ENCODE measurements at regions not wholly inside any gene's neighbourhood (a gene's known extent, or its start where the extent isn't known, plus 50 kb on each side); places are given as distances from the start of the nearest gene placed in this dataset.
"Not testable (repeated sequence)": the region's sequence is repeated elsewhere in the genome, so short reads cannot be mapped to it uniquely, and the experiment has no call there.

DNA sequence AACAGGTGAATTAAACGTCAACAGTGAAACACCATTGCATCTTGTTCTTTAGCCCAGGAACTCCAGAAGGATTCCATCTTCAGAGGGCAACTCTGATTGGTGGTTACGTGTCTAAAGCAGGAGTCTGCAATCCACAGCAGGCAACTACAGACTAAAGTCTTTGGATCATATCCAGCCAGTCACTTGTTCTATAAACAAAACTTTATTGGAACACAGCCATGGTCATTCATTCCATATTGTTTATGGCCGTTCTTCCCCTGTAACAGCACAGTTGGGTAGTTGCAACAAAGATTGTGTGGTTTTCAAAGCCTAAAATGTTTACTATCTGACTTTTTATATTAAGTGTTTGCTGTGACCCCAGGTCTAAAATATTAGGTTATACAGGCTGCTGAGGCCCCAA, 94.7 kb upstream of the IMMP2L start:
- no peaks in the 10 kb centered on the region for H3K4me1 ChIP-seq
- no peak for TF ChIP-seq POLR2AphosphoS5 (IDR thresholded peaks at IDR 0.05)
- no peak for TF ChIP-seq POLR2A (IDR thresholded peaks at IDR 0.05)
- TF ChIP-seq EP300 (IDR thresholded peaks at IDR 0.05), result no peak
- TF ChIP-seq, protein P1, sequence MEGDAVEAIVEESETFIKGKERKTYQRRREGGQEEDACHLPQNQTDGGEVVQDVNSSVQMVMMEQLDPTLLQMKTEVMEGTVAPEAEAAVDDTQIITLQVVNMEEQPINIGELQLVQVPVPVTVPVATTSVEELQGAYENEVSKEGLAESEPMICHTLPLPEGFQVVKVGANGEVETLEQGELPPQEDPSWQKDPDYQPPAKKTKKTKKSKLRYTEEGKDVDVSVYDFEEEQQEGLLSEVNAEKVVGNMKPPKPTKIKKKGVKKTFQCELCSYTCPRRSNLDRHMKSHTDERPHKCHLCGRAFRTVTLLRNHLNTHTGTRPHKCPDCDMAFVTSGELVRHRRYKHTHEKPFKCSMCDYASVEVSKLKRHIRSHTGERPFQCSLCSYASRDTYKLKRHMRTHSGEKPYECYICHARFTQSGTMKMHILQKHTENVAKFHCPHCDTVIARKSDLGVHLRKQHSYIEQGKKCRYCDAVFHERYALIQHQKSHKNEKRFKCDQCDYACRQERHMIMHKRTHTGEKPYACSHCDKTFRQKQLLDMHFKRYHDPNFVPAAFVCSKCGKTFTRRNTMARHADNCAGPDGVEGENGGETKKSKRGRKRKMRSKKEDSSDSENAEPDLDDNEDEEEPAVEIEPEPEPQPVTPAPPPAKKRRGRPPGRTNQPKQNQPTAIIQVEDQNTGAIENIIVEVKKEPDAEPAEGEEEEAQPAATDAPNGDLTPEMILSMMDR (IDR thresholded peaks at IDR 0.05), result no peak
- DNase-seq (ENCODE audit: low spot score in 2 of 2), result no peak
- no peaks in the 10 kb centered on the region for H3K9me3 ChIP-seq
- H3K27ac ChIP-seq, result no peak overlapping the region
- 72% methylated on average over 3 of the region's 3 CpGs for WGBS
- no peak overlapping the region for H3K4me3 ChIP-seq
- no peaks in the 10 kb centered on the region for H3K27me3 ChIP-seq
- H3K36me3 ChIP-seq, result no peaks in the 10 kb centered on the region

DNA sequence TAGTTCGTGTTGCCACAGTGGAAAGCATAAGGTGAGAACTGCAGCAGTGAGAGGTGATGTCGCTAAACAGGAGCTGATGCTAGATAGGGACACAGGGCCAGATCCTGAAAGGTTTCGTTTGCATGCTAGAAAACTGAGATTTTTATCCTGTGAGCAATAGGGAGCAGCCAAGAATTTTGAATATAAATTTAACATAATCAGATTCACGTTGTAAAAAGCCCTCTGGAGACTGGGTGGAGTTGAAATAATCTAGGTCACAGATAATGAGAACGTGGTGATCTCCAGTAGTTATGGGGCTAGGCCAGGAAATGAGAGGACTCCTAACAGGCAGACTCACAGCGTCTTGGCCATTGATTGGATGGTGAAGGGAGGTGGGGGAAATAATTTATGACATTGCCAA, 92.1 kb upstream of the IMMP2L start:
- H3K4me1 ChIP-seq, result peaks cover 2% of the 10 kb centered on the region
- no peak for DNase-seq (ENCODE audit: low spot score in 2 of 2)
- no peak overlapping the region for H3K4me3 ChIP-seq
- H3K9me3 ChIP-seq, result no peaks in the 10 kb centered on the region
- H3K27me3 ChIP-seq, result no peaks in the 10 kb centered on the region
- no peaks in the 10 kb centered on the region for H3K36me3 ChIP-seq
- 23% methylated on average over 6 of the region's 6 CpGs for WGBS
- H3K27ac ChIP-seq, result no peak overlapping the region
- TF ChIP-seq POLR2A (IDR thresholded peaks at IDR 0.05) (no peak), EP300 (IDR thresholded peaks at IDR 0.05) (no peak), POLR2AphosphoS5 (IDR thresholded peaks at IDR 0.05) (peak in 1 of 3 donors; percentile 3)
- TF ChIP-seq, protein P1 (IDR thresholded peaks at IDR 0.05), result no peak

DNA sequence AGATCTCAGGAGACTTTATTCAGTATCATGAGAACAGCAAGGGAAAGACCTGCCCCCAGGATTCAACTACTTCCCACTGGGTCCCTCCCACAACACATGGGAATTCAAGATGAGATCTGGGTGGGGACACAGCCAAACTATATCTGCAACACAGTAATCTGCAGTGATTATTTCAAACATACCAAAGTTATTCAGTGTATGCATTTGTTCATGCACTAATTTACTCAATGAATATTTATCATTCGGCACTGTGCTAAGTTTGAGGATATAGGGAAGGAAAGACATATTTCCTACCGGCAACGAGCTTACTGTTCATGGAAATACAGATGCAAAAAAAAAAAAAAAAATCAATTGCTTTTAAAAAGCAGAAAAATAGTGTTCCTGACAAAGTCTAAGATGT, 91.6 kb upstream of the IMMP2L start:
- 64% methylated on average over 3 of the region's 3 CpGs for WGBS
- TF ChIP-seq, protein P1 (IDR thresholded peaks at IDR 0.05), result no peak
- TF ChIP-seq EP300 (IDR thresholded peaks at IDR 0.05), result no peak
- TF ChIP-seq POLR2A (IDR thresholded peaks at IDR 0.05), result no peak
- TF ChIP-seq POLR2AphosphoS5 (IDR thresholded peaks at IDR 0.05), result no peak
- no peaks in the 10 kb centered on the region for H3K9me3 ChIP-seq
- no peak overlapping the region for H3K27ac ChIP-seq
- no peaks in the 10 kb centered on the region for H3K27me3 ChIP-seq
- DNase-seq (ENCODE audit: low spot score in 2 of 2), result no peak
- no peaks in the 10 kb centered on the region for H3K36me3 ChIP-seq
- no peak overlapping the region for H3K4me3 ChIP-seq
- peaks cover 2% of the 10 kb centered on the region for H3K4me1 ChIP-seq

DNA sequence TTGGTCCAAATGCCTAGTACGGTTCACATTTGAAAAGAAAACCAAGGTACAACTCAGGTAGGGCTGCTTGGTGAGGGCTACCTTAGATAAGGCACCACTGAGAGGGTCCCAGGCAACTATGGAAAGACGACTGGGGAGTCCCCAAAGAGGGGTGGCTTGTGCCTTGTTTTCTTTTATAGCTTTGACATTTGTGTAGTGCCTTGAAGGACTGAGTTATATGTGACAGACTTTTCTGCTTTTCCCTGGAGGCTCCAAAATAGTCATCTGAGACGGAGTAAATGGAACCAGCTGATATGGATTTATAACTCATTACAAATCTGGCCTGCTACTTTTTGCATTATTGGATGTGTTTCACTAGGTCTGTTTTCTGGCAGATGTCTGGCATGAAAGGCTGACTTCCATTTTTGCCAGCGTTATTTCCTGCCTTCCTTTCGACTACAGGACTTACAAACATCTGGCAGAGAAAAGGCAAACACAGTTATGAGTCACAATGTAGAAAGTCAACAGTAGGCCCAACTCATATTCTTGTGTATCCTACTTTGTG, 88.2 kb upstream of the IMMP2L start:
- H3K36me3 ChIP-seq, result no peaks in the 10 kb centered on the region
- WGBS, result 25% methylated on average over 5 of the region's 5 CpGs
- TF ChIP-seq, protein P1 (IDR thresholded peaks at IDR 0.05), result no peak
- TF ChIP-seq POLR2A (IDR thresholded peaks at IDR 0.05), result no peak
- TF ChIP-seq EP300 (IDR thresholded peaks at IDR 0.05), result no peak
- no peak for TF ChIP-seq POLR2AphosphoS5 (IDR thresholded peaks at IDR 0.05)
- H3K4me1 ChIP-seq, result peaks cover 2% of the 10 kb centered on the region
- H3K27me3 ChIP-seq, result no peaks in the 10 kb centered on the region
- no peak overlapping the region for H3K27ac ChIP-seq
- H3K4me3 ChIP-seq, result no peak overlapping the region
- no peaks in the 10 kb centered on the region for H3K9me3 ChIP-seq
- DNase-seq (ENCODE audit: low spot score in 2 of 2), result no peak

DNA sequence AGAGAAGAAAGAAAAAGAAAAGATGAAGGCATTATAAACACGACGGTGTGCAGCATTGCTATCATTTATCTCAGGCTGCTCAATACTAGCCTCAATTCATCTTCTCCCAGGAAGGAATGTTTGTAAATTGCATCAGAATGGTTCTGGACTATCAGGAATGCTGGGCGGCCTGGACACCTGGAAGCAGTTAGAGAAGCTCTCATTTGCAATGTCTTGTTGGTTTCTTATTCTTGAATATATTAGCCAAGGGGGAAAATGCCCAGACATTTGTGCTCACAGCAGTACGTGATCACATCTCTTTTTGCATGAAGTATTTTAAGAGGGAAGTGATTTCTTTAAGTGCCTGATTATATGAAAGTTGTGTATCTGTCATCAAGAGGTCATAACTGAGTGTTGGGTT, 85.6 kb upstream of the IMMP2L start:
- H3K9me3 ChIP-seq, result no peaks in the 10 kb centered on the region

DNA sequence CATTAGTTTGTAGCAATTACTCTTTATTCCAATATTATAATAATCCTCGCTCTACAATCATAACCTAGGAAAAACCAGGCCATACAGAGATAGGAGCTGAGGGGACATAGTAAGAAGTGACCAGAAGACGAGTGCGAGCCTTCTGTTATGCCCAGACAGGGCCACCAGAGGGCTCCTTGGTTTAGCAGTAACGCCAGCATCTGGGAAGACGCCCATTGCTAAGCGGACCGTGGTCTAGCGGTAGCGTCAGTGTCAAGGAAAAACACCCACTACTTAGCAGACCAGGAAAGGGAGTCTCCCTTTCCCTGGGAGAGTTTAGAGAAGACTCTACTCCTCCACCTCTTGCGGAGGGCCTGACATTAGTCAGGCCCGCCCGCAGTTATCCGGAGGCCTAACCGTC, 82.3 kb upstream of the IMMP2L start:
- H3K27me3 ChIP-seq; H3K9me3 ChIP-seq; H3K27ac ChIP-seq; H3K36me3 ChIP-seq; H3K4me1 ChIP-seq; H3K4me3 ChIP-seq; DNase-seq (ENCODE audit: low spot score in 2 of 2): not testable (repeated sequence)
- WGBS, result 88% methylated on average over 14 of the region's 14 CpGs

More for the DNA sequence above, 85.6 kb upstream of the IMMP2L start:
- WGBS, result 50% methylated on average over 4 of the region's 4 CpGs
- H3K4me3 ChIP-seq, result no peak overlapping the region
- peaks cover 2% of the 10 kb centered on the region for H3K4me1 ChIP-seq
- no peaks in the 10 kb centered on the region for H3K27me3 ChIP-seq
- H3K27ac ChIP-seq, result no peak overlapping the region
- TF ChIP-seq POLR2A (IDR thresholded peaks at IDR 0.05), result no peak
- TF ChIP-seq EP300 (IDR thresholded peaks at IDR 0.05), result no peak
- TF ChIP-seq POLR2AphosphoS5 (IDR thresholded peaks at IDR 0.05), result no peak
- TF ChIP-seq, protein P1 (IDR thresholded peaks at IDR 0.05), result no peak
- no peaks in the 10 kb centered on the region for H3K36me3 ChIP-seq
- no peak for DNase-seq (ENCODE audit: low spot score in 2 of 2)
